Chondrocyte (in vitro differentiated cells): ENCODE measurements at regions not wholly inside any gene's neighbourhood (a gene's known extent, or its start where the extent isn't known, plus 50 kb on each side); places are given as distances from the start of the nearest gene placed in this dataset.

Experiments used
- DNase-seq: peaks from one replicate; pipeline ENCODE4 v3.0.0; 2021; ENCODE audit warnings: mixed read lengths, low spot score
- H3K27ac Mint-ChIP-seq: one replicate; pipeline ENCODE4 v1.8.0; 2021; ENCODE audit warnings: mild to moderate bottlenecking, moderate library complexity, mixed read lengths; ENCODE audit not compliant: unreplicated experiment
- H3K27me3 Mint-ChIP-seq: 2 replicates; pipeline ENCODE4 v1.8.0; 2021; ENCODE audit warnings: low read depth, mixed read lengths
- H3K36me3 Mint-ChIP-seq: 2 replicates; pipeline ENCODE4 v1.8.0; 2021; ENCODE audit warnings: low read depth, mixed read lengths
- H3K4me1 Mint-ChIP-seq: 2 replicates; pipeline ENCODE4 v1.8.0; 2021; ENCODE audit warnings: low read depth, mild to moderate bottlenecking, mixed read lengths
- H3K4me3 Mint-ChIP-seq: one replicate; pipeline ENCODE4 v1.8.0; 2021; ENCODE audit warnings: mild to moderate bottlenecking, moderate library complexity, mixed read lengths; ENCODE audit not compliant: unreplicated experiment
- H3K9me3 Mint-ChIP-seq: 2 replicates; pipeline ENCODE4 v1.8.0; 2021; ENCODE audit warnings: low read depth, mixed read lengths
- CTCF ChIP-seq: fragments of 200-600 bp; sonication (generic); IDR thresholded peaks from 2 replicates; pipeline ENCODE4 v1.5.0; 2021; ENCODE audit warnings: antibody characterized with exemption, mild to moderate bottlenecking, moderate library complexity

GRCh38 chr4:38396091-38396490 lies 267.9 kb upstream of the KLF3 start:
- Mint-ChIP-seq H3K9me3 (peaks cover 18% of the 10 kb centered on the region), H3K36me3 (peaks cover 2% of the 10 kb centered on the region), H3K4me3 (no peak overlapping the region), H3K27ac (no peak overlapping the region), H3K4me1 (no peaks in the 10 kb centered on the region), H3K27me3 (peaks cover 1% of the 10 kb centered on the region)
- TF ChIP-seq CTCF, result no peak
- DNase-seq, result no peak

- Mint-ChIP-seq H3K27me3 (peaks cover 1% of the 10 kb centered on the region), H3K4me3 (no peak overlapping the region), H3K4me1 (no peaks in the 10 kb centered on the region), H3K9me3 (peaks cover 17% of the 10 kb centered on the region), H3K27ac (no peak overlapping the region), H3K36me3 (peaks cover 2% of the 10 kb centered on the region)
- TF ChIP-seq CTCF, result no peak
- no peak for DNase-seq
Observed at GRCh38 chr4:38396845-38397547, 267.0 kb upstream of the KLF3 start.

GRCh38 chr4:38400946-38401345 lies 263.1 kb upstream of the KLF3 start:
- Mint-ChIP-seq H3K9me3 (peaks cover 17% of the 10 kb centered on the region), H3K27ac (no peak overlapping the region), H3K4me1 (no peaks in the 10 kb centered on the region), H3K27me3 (no peaks in the 10 kb centered on the region), H3K4me3 (no peak overlapping the region), H3K36me3 (peaks cover 2% of the 10 kb centered on the region)
- TF ChIP-seq CTCF, result no peak
- no peak for DNase-seq

GRCh38 chr4:38406243-38406642 lies 257.8 kb upstream of the KLF3 start:
- TF ChIP-seq CTCF, result no peak
- no peak overlapping the region for H3K27ac Mint-ChIP-seq
- H3K36me3 Mint-ChIP-seq, result no peaks in the 10 kb centered on the region
- H3K27me3 Mint-ChIP-seq, result no peaks in the 10 kb centered on the region
- no peak for DNase-seq
- H3K4me3 Mint-ChIP-seq, result no peak overlapping the region
- peaks cover 8% of the 10 kb centered on the region for H3K9me3 Mint-ChIP-seq
- H3K4me1 Mint-ChIP-seq, result no peaks in the 10 kb centered on the region

- Mint-ChIP-seq H3K36me3 (no peaks in the 10 kb centered on the region), H3K4me1 (peaks cover 15% of the 10 kb centered on the region), H3K4me3 (no peak overlapping the region), H3K27ac (no peak overlapping the region), H3K9me3 (no peaks in the 10 kb centered on the region), H3K27me3 (no peaks in the 10 kb centered on the region)
- no peak for DNase-seq
- no peak for TF ChIP-seq CTCF
Observed at GRCh38 chr4:38409852-38410251, 254.1 kb upstream of the KLF3 start.
